H9 (cell line): ENCODE measurements at regions not wholly inside any gene's neighbourhood (a gene's known extent, or its start where the extent isn't known, plus 50 kb on each side); places are given as distances from the start of the nearest gene placed in this dataset.

Experiments
- DNase-seq: peaks from one replicate; pipeline ENCODE4 v3.0.0-alpha.2; 2017
- H2AFZ ChIP-seq: one replicate; pipeline ENCODE4 v1.6.1; 2013; ENCODE audit warnings: mild to moderate bottlenecking, low read length, control low read depth, moderate library complexity
- H2AK5ac ChIP-seq: 2 replicates; pipeline ENCODE4 v1.6.1; 2013; ENCODE audit warnings: low read length, control low read depth, mixed read lengths; ENCODE audit not compliant: insufficient read length
- H2BK120ac ChIP-seq: one replicate; pipeline ENCODE4 v1.6.1; 2013; ENCODE audit warnings: low read depth, mild to moderate bottlenecking, low read length, control low read depth, inconsistent platforms; ENCODE audit not compliant: poor library complexity, severe bottlenecking
- H2BK12ac ChIP-seq: 2 replicates; pipeline ENCODE4 v1.6.1; 2013; ENCODE audit warnings: low read length, control low read depth, mixed read lengths, low read depth; ENCODE audit not compliant: insufficient read length
- H2BK15ac ChIP-seq: 2 replicates; pipeline ENCODE4 v1.6.1; 2013; ENCODE audit warnings: low read depth, low read length, control low read depth
- H2BK20ac ChIP-seq: one replicate; pipeline ENCODE4 v1.6.1; 2013; ENCODE audit warnings: low read depth, mild to moderate bottlenecking, low read length, control low read depth, inconsistent platforms; ENCODE audit not compliant: poor library complexity, severe bottlenecking
- H2BK5ac ChIP-seq: 2 replicates; pipeline ENCODE4 v1.6.1; 2013; ENCODE audit warnings: low read length, control low read depth, mixed read lengths; ENCODE audit not compliant: insufficient read length
- H3K14ac ChIP-seq: 2 replicates; pipeline ENCODE4 v1.6.1; 2013; ENCODE audit warnings: low read length, control low read depth; ENCODE audit not compliant: insufficient read depth
- H3K18ac ChIP-seq: 2 replicates; pipeline ENCODE4 v1.6.1; 2013; ENCODE audit warnings: low read depth, mild to moderate bottlenecking, mixed read lengths, low read length, control low read depth; ENCODE audit not compliant: insufficient read length
- H3K23ac ChIP-seq: 2 replicates; pipeline ENCODE4 v1.6.1; 2013; ENCODE audit warnings: low read length, control low read depth, mixed read lengths, low read depth; ENCODE audit not compliant: insufficient read length
- H3K23me2 ChIP-seq: 2 replicates; pipeline ENCODE4 v1.6.1; 2013; ENCODE audit warnings: low read depth, mild to moderate bottlenecking, mixed read lengths, low read length, control low read depth; ENCODE audit not compliant: insufficient read length, poor library complexity, severe bottlenecking
- H3K27ac ChIP-seq: 2 replicates; pipeline ENCODE4 v1.5.1; 2013; ENCODE audit warnings: low read length, control low read depth, mixed read lengths, low read depth; ENCODE audit not compliant: insufficient read length
- H3K27me3 ChIP-seq: 2 replicates; pipeline ENCODE4 v1.6.1; 2013; ENCODE audit warnings: low read length, control low read depth, inconsistent platforms; ENCODE audit not compliant: insufficient read depth
- H3K4ac ChIP-seq: 2 replicates; pipeline ENCODE4 v1.6.1; 2013; ENCODE audit warnings: low read depth, mild to moderate bottlenecking, control low read depth, inconsistent platforms, low read length, moderate library complexity
- H3K4me1 ChIP-seq: 2 replicates; pipeline ENCODE4 v1.6.1; 2013; ENCODE audit warnings: low read length, control low read depth, inconsistent platforms; ENCODE audit not compliant: insufficient read depth
- H3K4me2 ChIP-seq: 2 replicates; pipeline ENCODE4 v1.6.1; 2013; ENCODE audit warnings: low read length, control low read depth, mixed read lengths; ENCODE audit not compliant: insufficient read length, insufficient read depth
- H3K56ac ChIP-seq: 2 replicates; pipeline ENCODE4 v1.6.1; 2013; ENCODE audit warnings: low read depth, mild to moderate bottlenecking, mixed read lengths, low read length, control low read depth; ENCODE audit not compliant: insufficient read length
- H3K79me1 ChIP-seq: 2 replicates; pipeline ENCODE4 v1.6.1; 2013; ENCODE audit warnings: low read depth, mild to moderate bottlenecking, moderate library complexity, low read length, control low read depth, inconsistent platforms; ENCODE audit not compliant: insufficient read depth, poor library complexity, severe bottlenecking
- H3K79me2 ChIP-seq: 2 replicates; pipeline ENCODE4 v1.6.1; 2013; ENCODE audit warnings: low read length, control low read depth, inconsistent platforms; ENCODE audit not compliant: insufficient read depth
- H3K9ac ChIP-seq: 2 replicates; pipeline ENCODE4 v1.6.1; 2013; ENCODE audit warnings: low read length, control low read depth, mixed read lengths; ENCODE audit not compliant: insufficient read length; ENCODE audit errors: extremely low read depth
- H3K9me3 ChIP-seq: one replicate; pipeline ENCODE4 v1.6.1; 2013; ENCODE audit warnings: low read depth, low read length, inconsistent platforms; ENCODE audit not compliant: control insufficient read depth
- H3T11ph ChIP-seq: one replicate; pipeline ENCODE4 v1.6.1; 2013; ENCODE audit warnings: mild to moderate bottlenecking, low read length, control low read depth, inconsistent platforms
- H4K20me1 ChIP-seq: one replicate; pipeline ENCODE4 v1.6.1; 2013; ENCODE audit not compliant: control insufficient read depth, insufficient read length, insufficient read depth
- H4K5ac ChIP-seq: 2 replicates; pipeline ENCODE4 v1.6.1; 2013; ENCODE audit warnings: low read depth, mild to moderate bottlenecking, mixed read lengths, low read length, control low read depth; ENCODE audit not compliant: insufficient read length
- H4K8ac ChIP-seq: replicated peaks from 2 replicates; pipeline ENCODE4 v1.6.1; 2013; ENCODE audit warnings: low read length, control low read depth, mixed read lengths, low read depth; ENCODE audit not compliant: insufficient read length
- H4K91ac ChIP-seq: 2 replicates; pipeline ENCODE4 v1.6.1; 2013; ENCODE audit warnings: low read depth, mild to moderate bottlenecking, moderate library complexity, mixed read lengths, low read length, control low read depth; ENCODE audit not compliant: insufficient read length
- H3K27ac Mint-ChIP-seq, 3 experiments: 2 replicates in 2 of 3; 3 replicates in 1 of 3; pipeline ENCODE4 v1.8.0; 2020 to 2021; ENCODE audit warnings: mixed read lengths in 3 of 3, mild to moderate bottlenecking in 1 of 3, moderate library complexity in 1 of 3
- H3K27me3 Mint-ChIP-seq: 2 replicates; pipeline ENCODE4 v1.8.0; 2021; ENCODE audit warnings: low read depth, mild to moderate bottlenecking, moderate library complexity, mixed read lengths
- H3K36me3 Mint-ChIP-seq, 3 experiments: 2 replicates in 2 of 3; 3 replicates in 1 of 3; pipeline ENCODE4 v1.8.0; 2020 to 2021; ENCODE audit warnings: low read depth in 3 of 3, mixed read lengths in 3 of 3; ENCODE audit not compliant: insufficient read depth in 1 of 3
- H3K4me1 Mint-ChIP-seq, 2 experiments: 2 replicates each; pipeline ENCODE4 v1.8.0; 2020; ENCODE audit warnings: mixed read lengths in 2 of 2
- H3K4me3 Mint-ChIP-seq, 2 experiments: 2 replicates in 1 of 2; 3 replicates in 1 of 2; pipeline ENCODE4 v1.8.0; 2020 to 2021; ENCODE audit warnings: mild to moderate bottlenecking in 2 of 2, mixed read lengths in 2 of 2, moderate library complexity in 1 of 2
- H3K9me3 Mint-ChIP-seq, 2 experiments: 2 replicates in 1 of 2; 3 replicates in 1 of 2; pipeline ENCODE4 v1.8.0; 2020; ENCODE audit warnings: mild to moderate bottlenecking in 2 of 2, mixed read lengths in 2 of 2, moderate library complexity in 1 of 2
- WGBS: extraction: QIAGEN DNeasy Blood & Tissue Kit; methylation state at CpG from one replicate; pipeline ENCODE4 v1.1.7; 2013; ENCODE audit warnings: missing lambda C conversion rate, low lambda C conversion rate, mixed read lengths; ENCODE audit not compliant: insufficient read length; ENCODE audit errors: extremely low coverage; 5-methylcytosine and 5-hydroxymethylcytosine counted together
- TF ChIP-seq, protein P1 (sequence below): fragments of 200-600 bp; sonication (generic); conservative IDR thresholded peaks from 3 replicates; pipeline ENCODE4 v1.8.0; 2021; ENCODE audit warnings: antibody characterized with exemption, mild to moderate bottlenecking

DNA sequence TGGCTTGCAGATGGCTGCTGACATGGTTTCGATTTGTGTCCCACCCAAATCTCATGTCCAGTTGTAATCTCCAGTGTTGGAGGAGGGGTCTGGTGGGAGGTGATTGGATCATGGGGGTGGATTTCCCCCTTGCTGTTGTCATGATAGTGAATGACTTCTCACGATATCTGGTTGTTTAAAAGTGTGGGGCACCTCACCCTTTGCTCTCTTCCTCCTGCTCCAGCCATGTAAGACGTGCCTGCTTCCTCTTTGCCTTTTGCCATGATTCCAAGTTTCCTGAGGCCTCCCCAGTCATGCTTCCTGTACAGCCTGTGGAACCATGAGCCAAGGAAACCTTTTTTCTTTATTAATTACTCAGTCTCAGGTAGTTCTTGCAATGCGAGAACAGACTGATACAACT lies 77.6 kb upstream of the FUCA2 start:
- H3K14ac ChIP-seq = no peak overlapping the region

More for the DNA sequence above, 77.6 kb upstream of the FUCA2 start:
- Histone ChIP-seq H2AK5ac (no peak overlapping the region), H4K5ac (no peak overlapping the region), H3K56ac (no peak overlapping the region), H3K4me1 (peaks cover 2% of the 10 kb centered on the region; the same call in 1 of the 2 replicates), H3K4ac (no peak overlapping the region), H4K8ac (no peak overlapping the region), H3K27ac (no peak overlapping the region), H4K20me1 (no peaks in the 10 kb centered on the region), H3T11ph (no peak overlapping the region), H3K18ac (no peak overlapping the region), H3K27me3 (no peaks in the 10 kb centered on the region), H3K79me1 (no peaks in the 10 kb centered on the region), H2BK120ac (no peak overlapping the region), H3K23me2 (no peaks in the 10 kb centered on the region), H2BK5ac (no peak overlapping the region), H3K9me3 (no peaks in the 10 kb centered on the region), H2AFZ (no peak overlapping the region), H2BK20ac (no peak overlapping the region), H3K79me2 (no peaks in the 10 kb centered on the region), H2BK12ac (no peak overlapping the region), H2BK15ac (no peak overlapping the region), H4K91ac (no peak overlapping the region), H3K4me2 (no peak overlapping the region), H3K23ac (no peak overlapping the region), H3K9ac (no peak overlapping the region)
- H3K4me3 Mint-ChIP-seq = no peak overlapping the region
- H3K4me1 Mint-ChIP-seq = peaks cover 11 to 12% of the 10 kb centered on the region in 2 experiments; a peak in 3 of 4 replicates
- TF ChIP-seq, protein P1, sequence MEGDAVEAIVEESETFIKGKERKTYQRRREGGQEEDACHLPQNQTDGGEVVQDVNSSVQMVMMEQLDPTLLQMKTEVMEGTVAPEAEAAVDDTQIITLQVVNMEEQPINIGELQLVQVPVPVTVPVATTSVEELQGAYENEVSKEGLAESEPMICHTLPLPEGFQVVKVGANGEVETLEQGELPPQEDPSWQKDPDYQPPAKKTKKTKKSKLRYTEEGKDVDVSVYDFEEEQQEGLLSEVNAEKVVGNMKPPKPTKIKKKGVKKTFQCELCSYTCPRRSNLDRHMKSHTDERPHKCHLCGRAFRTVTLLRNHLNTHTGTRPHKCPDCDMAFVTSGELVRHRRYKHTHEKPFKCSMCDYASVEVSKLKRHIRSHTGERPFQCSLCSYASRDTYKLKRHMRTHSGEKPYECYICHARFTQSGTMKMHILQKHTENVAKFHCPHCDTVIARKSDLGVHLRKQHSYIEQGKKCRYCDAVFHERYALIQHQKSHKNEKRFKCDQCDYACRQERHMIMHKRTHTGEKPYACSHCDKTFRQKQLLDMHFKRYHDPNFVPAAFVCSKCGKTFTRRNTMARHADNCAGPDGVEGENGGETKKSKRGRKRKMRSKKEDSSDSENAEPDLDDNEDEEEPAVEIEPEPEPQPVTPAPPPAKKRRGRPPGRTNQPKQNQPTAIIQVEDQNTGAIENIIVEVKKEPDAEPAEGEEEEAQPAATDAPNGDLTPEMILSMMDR = no peak
- no peaks in the 10 kb centered on the region for H3K9me3 Mint-ChIP-seq
- DNase-seq = no peak
- H3K27me3 Mint-ChIP-seq = no peaks in the 10 kb centered on the region
- no CpG with 5 or more reads among the region's 4 CpGs for WGBS
- H3K27ac Mint-ChIP-seq = no peak overlapping the region
- no peaks in the 10 kb centered on the region for H3K36me3 Mint-ChIP-seq
